ENCODE measurements at regions not wholly inside any gene's neighbourhood (a gene's known extent, or its start where the extent isn't known, plus 50 kb on each side); places are given as distances from the start of the nearest gene placed in this dataset.

DNA sequence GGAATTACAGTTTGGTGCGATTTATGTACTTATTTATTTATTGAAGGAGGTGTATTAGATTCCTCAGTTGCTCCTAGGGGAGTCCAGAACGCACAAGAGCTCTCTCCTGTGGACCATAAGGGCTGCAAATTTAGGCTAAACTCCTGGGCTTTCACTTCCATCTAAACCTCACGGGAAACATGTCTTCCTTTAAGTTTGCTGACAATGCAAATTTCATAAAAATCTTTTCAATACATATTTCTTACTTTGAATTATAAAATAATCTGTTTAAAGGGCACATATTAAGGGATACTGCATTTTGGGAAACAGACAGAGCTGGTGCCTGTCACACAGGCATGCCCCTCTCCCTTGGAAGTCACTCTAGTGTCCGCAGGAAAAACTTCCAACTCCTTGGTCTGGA lies 438.0 kb upstream of the CPEB2 start (continued):
- TF ChIP-seq, protein P1, sequence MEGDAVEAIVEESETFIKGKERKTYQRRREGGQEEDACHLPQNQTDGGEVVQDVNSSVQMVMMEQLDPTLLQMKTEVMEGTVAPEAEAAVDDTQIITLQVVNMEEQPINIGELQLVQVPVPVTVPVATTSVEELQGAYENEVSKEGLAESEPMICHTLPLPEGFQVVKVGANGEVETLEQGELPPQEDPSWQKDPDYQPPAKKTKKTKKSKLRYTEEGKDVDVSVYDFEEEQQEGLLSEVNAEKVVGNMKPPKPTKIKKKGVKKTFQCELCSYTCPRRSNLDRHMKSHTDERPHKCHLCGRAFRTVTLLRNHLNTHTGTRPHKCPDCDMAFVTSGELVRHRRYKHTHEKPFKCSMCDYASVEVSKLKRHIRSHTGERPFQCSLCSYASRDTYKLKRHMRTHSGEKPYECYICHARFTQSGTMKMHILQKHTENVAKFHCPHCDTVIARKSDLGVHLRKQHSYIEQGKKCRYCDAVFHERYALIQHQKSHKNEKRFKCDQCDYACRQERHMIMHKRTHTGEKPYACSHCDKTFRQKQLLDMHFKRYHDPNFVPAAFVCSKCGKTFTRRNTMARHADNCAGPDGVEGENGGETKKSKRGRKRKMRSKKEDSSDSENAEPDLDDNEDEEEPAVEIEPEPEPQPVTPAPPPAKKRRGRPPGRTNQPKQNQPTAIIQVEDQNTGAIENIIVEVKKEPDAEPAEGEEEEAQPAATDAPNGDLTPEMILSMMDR (conservative IDR thresholded peaks at IDR 0.05; ENCODE audit: low read depth in 2 of 2) = no peak

DNA sequence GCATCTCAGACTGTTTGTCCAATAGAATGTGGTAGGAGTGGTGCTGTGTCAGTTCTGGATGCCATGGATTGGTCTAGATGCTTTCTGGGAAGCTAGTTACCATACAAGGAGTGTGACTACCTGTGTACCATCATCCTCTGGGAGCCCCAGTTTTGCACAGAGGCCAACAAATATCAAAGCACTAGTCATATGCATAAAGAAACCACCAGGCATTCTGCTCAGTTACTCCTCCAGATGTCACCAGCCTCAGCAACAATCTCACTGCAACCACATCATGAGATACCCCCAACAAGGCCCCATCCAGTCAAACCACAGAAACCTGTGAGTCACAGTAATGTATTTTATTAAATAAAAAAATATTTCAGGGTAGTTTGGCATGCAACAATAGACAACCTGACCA lies 435.8 kb upstream of the CPEB2 start:
- peaks cover 8% of the 10 kb centered on the region; the same call in 1 of the 3 replicates for H3K36me3 Mint-ChIP-seq (ENCODE audit: low read depth)
- Histone ChIP-seq H2AFZ (no peak overlapping the region), H3K4me3 (no peak overlapping the region), H3K27ac (ENCODE audit: low read depth) (no peak overlapping the region), H3K36me3 (ENCODE audit: insufficient read depth) (no peaks in the 10 kb centered on the region), H3K4me1 (ENCODE audit: insufficient read depth) (no peaks in the 10 kb centered on the region), H3K9me2 (ENCODE audit: insufficient read depth) (0 out of 2 replicates have a peak, but pooled peaks cover 6% of the 10 kb centered on the region), H3K4me2 (no peak overlapping the region), H3K27me3 (ENCODE audit: insufficient read depth) (no peaks in the 10 kb centered on the region), H3F3A (replicated peaks; ENCODE audit: low read depth) (no peaks in the 10 kb centered on the region), H3K79me2 (replicated peaks; ENCODE audit: insufficient read depth) (no peaks in the 10 kb centered on the region), H4K20me1 (replicated peaks; ENCODE audit: insufficient read depth) (no peaks in the 10 kb centered on the region)
- no peak for ATAC-seq
- no peak for TF ChIP-seq POLR2AphosphoS5 (IDR thresholded peaks at IDR 0.05; ENCODE audit: low read depth)
- no peak for TF ChIP-seq EZH2phosphoT487 (IDR thresholded peaks at IDR 0.05; ENCODE audit: unreplicated experiment)
- TF ChIP-seq, protein P2, sequence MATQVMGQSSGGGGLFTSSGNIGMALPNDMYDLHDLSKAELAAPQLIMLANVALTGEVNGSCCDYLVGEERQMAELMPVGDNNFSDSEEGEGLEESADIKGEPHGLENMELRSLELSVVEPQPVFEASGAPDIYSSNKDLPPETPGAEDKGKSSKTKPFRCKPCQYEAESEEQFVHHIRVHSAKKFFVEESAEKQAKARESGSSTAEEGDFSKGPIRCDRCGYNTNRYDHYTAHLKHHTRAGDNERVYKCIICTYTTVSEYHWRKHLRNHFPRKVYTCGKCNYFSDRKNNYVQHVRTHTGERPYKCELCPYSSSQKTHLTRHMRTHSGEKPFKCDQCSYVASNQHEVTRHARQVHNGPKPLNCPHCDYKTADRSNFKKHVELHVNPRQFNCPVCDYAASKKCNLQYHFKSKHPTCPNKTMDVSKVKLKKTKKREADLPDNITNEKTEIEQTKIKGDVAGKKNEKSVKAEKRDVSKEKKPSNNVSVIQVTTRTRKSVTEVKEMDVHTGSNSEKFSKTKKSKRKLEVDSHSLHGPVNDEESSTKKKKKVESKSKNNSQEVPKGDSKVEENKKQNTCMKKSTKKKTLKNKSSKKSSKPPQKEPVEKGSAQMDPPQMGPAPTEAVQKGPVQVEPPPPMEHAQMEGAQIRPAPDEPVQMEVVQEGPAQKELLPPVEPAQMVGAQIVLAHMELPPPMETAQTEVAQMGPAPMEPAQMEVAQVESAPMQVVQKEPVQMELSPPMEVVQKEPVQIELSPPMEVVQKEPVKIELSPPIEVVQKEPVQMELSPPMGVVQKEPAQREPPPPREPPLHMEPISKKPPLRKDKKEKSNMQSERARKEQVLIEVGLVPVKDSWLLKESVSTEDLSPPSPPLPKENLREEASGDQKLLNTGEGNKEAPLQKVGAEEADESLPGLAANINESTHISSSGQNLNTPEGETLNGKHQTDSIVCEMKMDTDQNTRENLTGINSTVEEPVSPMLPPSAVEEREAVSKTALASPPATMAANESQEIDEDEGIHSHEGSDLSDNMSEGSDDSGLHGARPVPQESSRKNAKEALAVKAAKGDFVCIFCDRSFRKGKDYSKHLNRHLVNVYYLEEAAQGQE (IDR thresholded peaks at IDR 0.05; ENCODE audit: unreplicated experiment) = no peak
- no peak for TF ChIP-seq CREB1 (CRISPR knock-in tag; IDR thresholded peaks at IDR 0.05; ENCODE audit: low read depth)
- TF ChIP-seq STAT1 (IDR thresholded peaks at IDR 0.05; ENCODE audit: unreplicated experiment) = no peak
- TF ChIP-seq EZH2 (IDR thresholded peaks at IDR 0.05; ENCODE audit: low read depth, unreplicated experiment) = no peak
- TF ChIP-seq ZNF114 (CRISPR knock-in tag; IDR thresholded peaks at IDR 0.05) = no peak
- TF ChIP-seq ZNF331 (CRISPR knock-in tag; IDR thresholded peaks at IDR 0.05; ENCODE audit: low read depth) = no peak
- no peaks in the 10 kb centered on the region for H3K27me3 Mint-ChIP-seq (ENCODE audit: insufficient read depth, low read depth, poor library complexity)
- DNase-seq (ENCODE audit: low spot score) = no peak
- H3K9me3 Mint-ChIP-seq = peaks cover 9% of the 10 kb centered on the region; the same call in 2 of the 3 replicates
- H3K4me3 Mint-ChIP-seq = no peak overlapping the region
- H3K4me1 Mint-ChIP-seq = no peaks in the 10 kb centered on the region
- no peak overlapping the region for H3K27ac Mint-ChIP-seq

DNA sequence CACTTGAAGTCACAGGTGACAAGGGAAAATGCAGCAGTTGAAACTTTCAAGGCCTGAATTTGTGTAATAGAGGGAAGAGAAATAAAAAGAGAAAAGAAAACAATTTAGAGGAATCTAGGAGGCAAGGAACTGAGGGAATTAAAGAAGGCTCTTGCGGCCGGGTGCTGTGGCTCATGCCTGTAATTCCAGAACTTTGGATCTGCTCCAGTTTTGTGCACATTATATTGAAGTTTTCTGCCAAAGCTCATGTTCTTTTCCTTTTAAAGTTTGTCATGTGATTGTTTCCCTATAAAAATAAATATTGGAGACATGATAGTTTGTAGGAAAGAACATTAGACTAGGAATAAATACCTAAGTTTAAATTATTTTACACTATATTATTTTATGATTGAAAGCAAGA lies 433.9 kb upstream of the CPEB2 start:
- H3K36me3 Mint-ChIP-seq (ENCODE audit: low read depth) = peaks cover 8% of the 10 kb centered on the region; the same call in 1 of the 3 replicates
- Histone ChIP-seq H3K4me1 (ENCODE audit: insufficient read depth) (no peaks in the 10 kb centered on the region), H3K36me3 (ENCODE audit: insufficient read depth) (no peaks in the 10 kb centered on the region), H3K27ac (ENCODE audit: low read depth) (no peak overlapping the region), H3K27me3 (ENCODE audit: insufficient read depth) (no peaks in the 10 kb centered on the region), H3F3A (replicated peaks; ENCODE audit: low read depth) (no peaks in the 10 kb centered on the region), H3K79me2 (replicated peaks; ENCODE audit: insufficient read depth) (no peaks in the 10 kb centered on the region), H3K4me3 (no peak overlapping the region), H3K4me2 (no peak overlapping the region), H3K9me2 (ENCODE audit: insufficient read depth) (peaks cover 9% of the 10 kb centered on the region), H4K20me1 (replicated peaks; ENCODE audit: insufficient read depth) (no peaks in the 10 kb centered on the region), H2AFZ (no peak overlapping the region)
- no peaks in the 10 kb centered on the region for H3K27me3 Mint-ChIP-seq (ENCODE audit: insufficient read depth, low read depth, poor library complexity)
- no peak overlapping the region for H3K4me3 Mint-ChIP-seq
- H3K27ac Mint-ChIP-seq = no peak overlapping the region
- H3K4me1 Mint-ChIP-seq = no peaks in the 10 kb centered on the region
- DNase-seq (ENCODE audit: low spot score) (no peak), ATAC-seq (no peak)
- H3K9me3 Mint-ChIP-seq = peaks cover 9% of the 10 kb centered on the region; the same call in 2 of the 3 replicates
- TF ChIP-seq ZNF331 (CRISPR knock-in tag; IDR thresholded peaks at IDR 0.05; ENCODE audit: low read depth) (no peak), EZH2 (IDR thresholded peaks at IDR 0.05; ENCODE audit: low read depth, unreplicated experiment) (no peak), CREB1 (CRISPR knock-in tag; IDR thresholded peaks at IDR 0.05; ENCODE audit: low read depth) (no peak), NANOG (IDR thresholded peaks at IDR 0.05; ENCODE audit: borderline replicate concordance) (no peak), JUNB (IDR thresholded peaks at IDR 0.05; ENCODE audit: unreplicated experiment) (no peak), ZNF114 (CRISPR knock-in tag; IDR thresholded peaks at IDR 0.05) (no peak)
- TF ChIP-seq, protein P3, sequence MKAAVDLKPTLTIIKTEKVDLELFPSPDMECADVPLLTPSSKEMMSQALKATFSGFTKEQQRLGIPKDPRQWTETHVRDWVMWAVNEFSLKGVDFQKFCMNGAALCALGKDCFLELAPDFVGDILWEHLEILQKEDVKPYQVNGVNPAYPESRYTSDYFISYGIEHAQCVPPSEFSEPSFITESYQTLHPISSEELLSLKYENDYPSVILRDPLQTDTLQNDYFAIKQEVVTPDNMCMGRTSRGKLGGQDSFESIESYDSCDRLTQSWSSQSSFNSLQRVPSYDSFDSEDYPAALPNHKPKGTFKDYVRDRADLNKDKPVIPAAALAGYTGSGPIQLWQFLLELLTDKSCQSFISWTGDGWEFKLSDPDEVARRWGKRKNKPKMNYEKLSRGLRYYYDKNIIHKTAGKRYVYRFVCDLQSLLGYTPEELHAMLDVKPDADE (IDR thresholded peaks at IDR 0.05) = no peak
- TF ChIP-seq, protein P1 (conservative IDR thresholded peaks at IDR 0.05; ENCODE audit: low read depth in 2 of 2) = no peak

All from GM23338 (cell line).